Skeletal muscle tissue (tissue), 3 donors: ENCODE measurements at regions not wholly inside any gene's neighbourhood (a gene's known extent, or its start where the extent isn't known, plus 50 kb on each side); places are given as distances from the start of the nearest gene placed in this dataset.

Experiments used
- H3K27ac ChIP-seq: one replicate; pipeline ENCODE4 v1.7.0; 2013; ENCODE audit warnings: mild to moderate bottlenecking, low read depth, low read length, inconsistent platforms
- H3K27me3 ChIP-seq, 3 donors: one replicate each; pipeline ENCODE4 v1.7.0; 2013; ENCODE audit warnings: low read length in 3 of 3; ENCODE audit not compliant: control insufficient read depth in 3 of 3, insufficient read depth in 3 of 3
- H3K36me3 ChIP-seq, 3 donors: one replicate each; pipeline ENCODE4 v1.7.0; 2013; ENCODE audit warnings: low read length in 3 of 3; ENCODE audit not compliant: control insufficient read depth in 3 of 3, insufficient read depth in 3 of 3
- H3K4me1 ChIP-seq, 3 donors: one replicate each; pipeline ENCODE4 v1.7.0; 2013; ENCODE audit warnings: low read length in 3 of 3, mild to moderate bottlenecking in 3 of 3; ENCODE audit not compliant: control insufficient read depth in 3 of 3, insufficient read depth in 3 of 3
- H3K4me3 ChIP-seq, 3 donors: one replicate each; pipeline ENCODE4 v1.7.0; 2013; ENCODE audit warnings: low read length in 3 of 3
- H3K9ac ChIP-seq, 3 donors: one replicate each; pipeline ENCODE4 v1.7.0; 2013; ENCODE audit warnings: low read length in 3 of 3, mild to moderate bottlenecking in 3 of 3, moderate library complexity in 2 of 3, low read depth in 1 of 3
- H3K9me3 ChIP-seq, 3 donors: one replicate each; pipeline ENCODE4 v1.7.0; 2013; ENCODE audit warnings: low read length in 3 of 3; ENCODE audit not compliant: control insufficient read depth in 3 of 3
- donor health status: Osteomylitis.

DNA sequence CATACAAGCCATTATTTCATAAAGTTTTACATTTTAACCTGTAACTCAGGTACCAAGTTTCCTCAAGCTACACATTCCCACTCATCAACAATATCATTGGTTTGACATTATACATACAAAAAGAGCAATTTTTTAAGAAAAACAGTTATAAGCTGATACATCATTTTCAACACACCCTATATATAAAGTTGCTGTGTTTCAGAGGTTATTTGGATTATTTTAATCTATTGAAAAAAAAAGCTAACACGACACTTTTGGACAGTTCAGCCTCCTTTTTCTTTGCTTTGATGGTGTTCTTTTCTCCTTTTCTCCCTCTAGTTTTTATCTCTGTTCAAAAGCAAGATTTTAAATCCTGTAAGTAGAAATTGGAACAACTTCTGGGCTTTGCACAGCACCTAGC is 175.9 kb upstream of the CREB1 start:
- Histone ChIP-seq H3K9ac (no peak overlapping the region), H3K4me1 (no peaks in the 10 kb centered on the region), H3K27me3 (no peaks in the 10 kb centered on the region), H3K36me3 (no peaks in the 10 kb centered on the region), H3K4me3 (no peak overlapping the region), H3K27ac (no peak overlapping the region), H3K9me3 (no peaks in the 10 kb centered on the region)

DNA sequence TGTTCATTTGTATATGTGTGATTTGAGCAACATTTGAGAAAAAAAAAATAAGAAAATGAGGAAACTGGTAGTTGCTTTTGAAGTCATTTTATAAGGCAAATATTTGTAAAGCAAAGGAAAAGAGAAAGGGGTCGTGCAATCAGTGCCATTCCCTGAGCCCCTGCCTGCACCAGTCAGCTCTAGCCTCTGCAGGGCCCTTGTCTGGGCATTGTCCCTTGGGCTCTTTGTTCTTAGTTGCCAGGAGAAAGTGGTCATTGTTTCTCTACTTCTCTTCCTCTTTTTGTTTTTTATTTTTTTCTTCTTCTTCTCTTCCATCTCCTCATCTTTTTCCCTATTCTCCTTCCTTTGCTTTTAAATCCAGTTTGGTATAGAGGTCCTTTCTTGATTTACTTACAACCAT is 175.3 kb upstream of the CREB1 start:
- Histone ChIP-seq H3K27me3 (no peaks in the 10 kb centered on the region), H3K27ac (no peak overlapping the region), H3K4me1 (no peaks in the 10 kb centered on the region), H3K9ac (no peak overlapping the region), H3K9me3 (no peaks in the 10 kb centered on the region), H3K4me3 (no peak overlapping the region), H3K36me3 (no peaks in the 10 kb centered on the region)

DNA sequence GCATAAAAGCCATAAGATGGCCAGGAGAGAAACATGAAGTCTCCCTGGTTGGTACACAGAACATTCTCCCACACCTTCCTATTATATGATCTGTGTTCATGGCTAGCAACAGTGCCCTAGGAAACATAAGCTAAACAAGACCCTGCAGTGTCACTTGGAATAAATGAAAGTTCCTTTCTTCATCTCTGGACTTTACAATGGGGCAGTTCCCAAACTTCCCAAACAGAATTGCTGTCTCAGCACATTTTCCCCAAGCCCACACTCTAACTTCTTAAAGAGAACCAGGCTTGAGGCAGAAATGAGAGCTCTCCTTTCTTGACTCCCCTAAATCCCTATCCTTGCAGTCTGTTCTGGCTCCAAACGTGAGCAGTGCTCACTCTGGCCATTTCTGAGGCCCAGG is 173.2 kb upstream of the CREB1 start:
- Histone ChIP-seq H3K4me3 (no peak overlapping the region), H3K9me3 (no peaks in the 10 kb centered on the region), H3K9ac (no peak overlapping the region), H3K36me3 (no peaks in the 10 kb centered on the region), H3K4me1 (no peaks in the 10 kb centered on the region), H3K27ac (no peak overlapping the region), H3K27me3 (no peaks in the 10 kb centered on the region)

DNA sequence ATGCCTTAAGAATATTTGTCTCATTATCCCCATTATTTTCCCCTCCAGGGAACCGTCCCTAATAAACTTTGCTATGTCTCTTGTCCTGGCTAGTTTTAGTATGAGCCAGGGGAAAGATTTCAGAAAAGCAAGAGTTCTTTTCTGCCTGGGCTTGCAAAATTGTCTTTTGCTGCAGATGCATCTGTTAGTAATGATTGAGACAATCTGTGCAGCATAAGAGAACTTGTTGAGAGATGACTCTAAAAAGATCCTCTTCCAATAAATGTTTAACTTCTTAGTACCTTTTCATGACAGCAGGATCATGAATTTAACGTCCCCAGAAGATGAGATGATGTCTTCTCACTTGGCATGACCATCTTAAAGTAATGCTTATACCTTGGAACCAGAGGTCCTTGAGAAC is 172.5 kb upstream of the CREB1 start:
- Histone ChIP-seq H3K27me3 (no peaks in the 10 kb centered on the region), H3K9me3 (no peaks in the 10 kb centered on the region), H3K9ac (no peak overlapping the region), H3K36me3 (no peaks in the 10 kb centered on the region), H3K4me1 (no peaks in the 10 kb centered on the region), H3K27ac (no peak overlapping the region), H3K4me3 (no peak overlapping the region)

DNA sequence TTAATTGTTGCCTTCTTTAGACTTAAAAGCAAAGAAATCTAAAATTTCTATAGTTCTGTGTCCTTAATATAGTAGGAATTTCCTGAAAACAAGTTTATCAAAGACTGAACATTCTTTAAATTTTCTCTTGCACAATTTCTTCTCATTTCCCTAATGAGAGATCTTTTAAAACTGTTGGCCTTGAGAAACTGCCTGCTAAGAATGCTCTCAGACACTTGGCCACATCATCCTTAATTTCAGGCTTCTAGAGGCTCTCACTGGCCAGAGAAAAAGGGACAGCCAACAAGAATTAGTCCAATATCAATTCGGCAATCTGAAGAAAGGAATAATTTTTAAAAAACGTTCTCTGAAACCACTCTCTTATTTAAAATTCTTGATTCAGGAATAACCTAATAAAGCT is 167.0 kb upstream of the CREB1 start:
- no peaks in the 10 kb centered on the region for H3K9me3 ChIP-seq
- no peaks in the 10 kb centered on the region for H3K27me3 ChIP-seq
- H3K4me1 ChIP-seq, result no peaks in the 10 kb centered on the region
- H3K27ac ChIP-seq, result no peak overlapping the region
- no peaks in the 10 kb centered on the region for H3K36me3 ChIP-seq
- H3K9ac ChIP-seq, result no peak overlapping the region
- H3K4me3 ChIP-seq, result no peak overlapping the region

DNA sequence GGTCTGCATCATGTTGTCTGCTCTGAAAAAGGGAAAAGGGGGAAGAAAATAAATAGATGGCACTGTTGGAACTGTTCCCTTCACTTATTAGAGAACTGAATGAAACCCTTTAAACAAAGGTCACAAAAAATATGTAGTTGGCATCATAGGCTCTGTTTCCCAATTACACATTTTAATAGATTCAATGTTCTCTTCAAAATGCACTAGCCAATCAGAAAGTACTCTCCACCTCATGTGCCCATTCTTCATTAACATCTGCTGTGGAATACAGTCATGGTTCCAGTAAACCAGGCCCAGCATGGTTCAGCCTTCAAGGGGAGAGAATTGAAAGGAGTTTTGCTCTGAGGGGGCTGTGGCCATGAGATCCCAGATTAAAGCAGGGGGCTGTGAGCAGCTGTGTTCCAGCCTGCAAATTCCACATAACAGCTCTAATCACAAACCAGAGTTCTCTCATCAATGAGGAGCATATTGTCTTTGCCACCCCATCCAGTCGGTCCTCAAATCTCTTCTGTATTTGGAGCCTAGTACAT is 165.9 kb upstream of the CREB1 start:
- Histone ChIP-seq H3K9ac (no peak overlapping the region), H3K27ac (no peak overlapping the region), H3K9me3 (no peaks in the 10 kb centered on the region), H3K27me3 (no peaks in the 10 kb centered on the region), H3K4me1 (no peaks in the 10 kb centered on the region), H3K36me3 (no peaks in the 10 kb centered on the region), H3K4me3 (no peak overlapping the region)

DNA sequence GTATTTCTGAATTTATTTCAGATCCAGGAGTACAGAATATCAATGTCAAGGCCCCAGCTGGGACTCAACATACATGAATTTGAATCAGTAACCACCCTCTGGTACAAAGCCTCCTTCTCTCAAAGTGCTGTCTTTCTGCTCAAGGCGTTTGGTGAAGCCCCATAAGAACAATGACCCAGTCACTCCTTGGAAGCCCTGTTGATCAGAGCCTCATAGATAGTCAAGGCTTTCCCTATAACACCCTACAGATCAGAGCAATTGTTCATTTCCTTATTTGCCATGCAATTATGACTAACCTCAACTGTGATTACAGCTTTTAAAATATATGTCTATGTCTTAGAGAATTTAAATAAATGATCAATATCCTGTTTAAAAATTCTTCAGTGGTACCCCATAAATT is 159.1 kb upstream of the CREB1 start:
- Histone ChIP-seq H3K4me3 (no peak overlapping the region), H3K9ac (no peak overlapping the region), H3K36me3 (no peaks in the 10 kb centered on the region), H3K27me3 (no peaks in the 10 kb centered on the region), H3K27ac (no peak overlapping the region), H3K4me1 (no peaks in the 10 kb centered on the region), H3K9me3 (no peaks in the 10 kb centered on the region)

DNA sequence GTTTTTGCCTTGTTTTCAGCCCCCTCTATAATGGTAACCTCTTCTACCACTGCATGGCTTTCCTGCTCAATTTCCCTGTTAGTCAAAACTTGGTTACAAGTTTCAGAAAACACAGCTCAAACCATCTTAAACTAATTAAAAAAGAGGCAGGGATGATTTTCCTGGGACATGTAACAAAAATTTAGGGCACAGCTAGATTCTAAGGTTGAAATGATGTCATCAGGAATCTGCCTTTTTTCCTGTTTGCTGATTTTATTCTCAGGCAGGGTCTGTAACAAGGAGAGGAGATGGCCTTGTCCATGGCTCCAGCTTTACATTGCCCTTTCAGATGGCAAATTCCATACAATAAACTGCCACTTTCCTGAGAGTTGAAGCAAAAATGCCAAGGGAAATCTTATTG is 157.9 kb upstream of the CREB1 start:
- H3K9me3 ChIP-seq, result no peaks in the 10 kb centered on the region
- H3K36me3 ChIP-seq, result no peaks in the 10 kb centered on the region
- no peaks in the 10 kb centered on the region for H3K27me3 ChIP-seq
- no peak overlapping the region for H3K27ac ChIP-seq
- H3K4me3 ChIP-seq, result no peak overlapping the region
- no peak overlapping the region for H3K9ac ChIP-seq
- no peaks in the 10 kb centered on the region for H3K4me1 ChIP-seq

DNA sequence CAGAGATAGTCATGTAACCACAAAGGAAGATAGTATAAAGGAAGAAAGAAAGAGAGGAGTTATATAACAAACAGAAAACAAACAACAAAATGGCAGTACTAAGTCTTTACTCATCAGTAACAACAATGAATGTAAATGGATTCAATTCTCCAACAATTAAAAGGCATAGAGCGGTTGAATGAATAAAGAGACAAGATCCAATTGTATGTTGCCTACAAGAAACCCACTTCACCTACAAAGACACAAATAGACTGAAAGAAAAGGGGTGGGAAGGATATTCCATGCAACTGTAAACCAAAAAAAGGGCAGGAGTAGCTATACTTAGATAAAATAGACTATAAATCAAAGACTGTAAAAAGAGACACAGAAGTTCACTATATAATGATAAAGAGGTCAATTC is 157.3 kb upstream of the CREB1 start:
- Histone ChIP-seq H3K4me1 (no peaks in the 10 kb centered on the region), H3K36me3 (no peaks in the 10 kb centered on the region), H3K27ac (no peak overlapping the region), H3K4me3 (no peak overlapping the region), H3K9me3 (no peaks in the 10 kb centered on the region), H3K9ac (no peak overlapping the region), H3K27me3 (no peaks in the 10 kb centered on the region)

DNA sequence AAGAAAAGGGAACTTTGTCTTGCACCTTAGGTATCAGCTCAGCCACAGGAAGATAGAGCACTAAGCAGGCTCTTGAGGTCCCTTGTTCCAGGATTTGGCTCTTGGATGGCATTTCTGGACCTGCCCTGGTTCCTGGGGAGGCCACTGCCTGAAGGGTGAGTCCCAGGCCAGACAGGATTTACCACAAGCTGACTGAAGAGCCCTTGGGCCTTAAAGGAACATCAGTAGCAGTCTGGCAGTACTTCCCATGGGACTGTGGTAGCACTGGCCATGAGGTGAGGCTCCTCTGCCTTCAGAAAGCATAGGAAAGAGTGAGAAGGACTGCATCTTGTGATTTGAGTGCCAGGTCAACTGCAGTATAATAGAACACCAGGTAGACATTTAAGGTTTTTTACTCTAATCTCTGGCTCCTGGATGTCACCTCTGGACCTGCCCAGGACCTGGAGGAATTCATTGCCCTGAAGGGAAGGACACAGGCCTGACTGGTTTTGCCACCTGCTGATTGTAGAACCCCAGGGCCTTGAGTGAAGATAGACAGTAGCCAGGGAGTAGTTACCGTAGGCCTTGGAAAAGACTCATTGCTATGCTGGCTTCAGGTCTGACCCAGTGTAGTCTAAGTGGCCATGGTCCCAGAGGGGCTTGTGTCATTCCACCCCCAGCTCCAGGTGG is 154.4 kb upstream of the CREB1 start:
- no peaks in the 10 kb centered on the region for H3K4me1 ChIP-seq
- peaks cover 0 to 3% (median 0%) of the 10 kb centered on the region in 3 donors for H3K9me3 ChIP-seq
- no peak overlapping the region for H3K4me3 ChIP-seq
- H3K27me3 ChIP-seq, result no peaks in the 10 kb centered on the region
- no peak overlapping the region for H3K9ac ChIP-seq
- no peak overlapping the region for H3K27ac ChIP-seq
- no peaks in the 10 kb centered on the region for H3K36me3 ChIP-seq
